Epithelial cell of prostate (primary cell): ENCODE measurements at regions not wholly inside any gene's neighbourhood (a gene's known extent, or its start where the extent isn't known, plus 50 kb on each side); places are given as distances from the start of the nearest gene placed in this dataset.

Source experiments
- DNase-seq: peaks from one replicate; pipeline ENCODE4 v3.0.0-alpha.2; 2011; ENCODE audit warnings: low read depth, low spot score
- H3K27ac ChIP-seq: fragments of 450-650 bp; 2 replicates; pipeline ENCODE4 v1.5.1; 2017; ENCODE audit warnings: mild to moderate bottlenecking

- no peak overlapping the region for H3K27ac ChIP-seq
- no peak for DNase-seq
These were observed 82.1 kb upstream of the RASGRP1 start for GRCh38 chr15:38646716-38647115.

GRCh38 chr15:38647683-38648082 is 83.1 kb upstream of the RASGRP1 start:
- DNase-seq: peak; percentile 16
- peak overlapping the region; percentile 71 for H3K27ac ChIP-seq

GRCh38 chr15:38648121-38648843 is 83.7 kb upstream of the RASGRP1 start:
- DNase-seq: peak; percentile 83
- H3K27ac ChIP-seq: peak overlapping the region; percentile 71

GRCh38 chr15:38650384-38650783 is 85.8 kb upstream of the RASGRP1 start:
- no peak for DNase-seq
- no peak overlapping the region for H3K27ac ChIP-seq

GRCh38 chr15:38650936-38651327 is 86.3 kb upstream of the RASGRP1 start:
- no peak overlapping the region for H3K27ac ChIP-seq
- no peak for DNase-seq

- DNase-seq: no peak
- H3K27ac ChIP-seq: peak overlapping the region; percentile 5
These were observed 86.9 kb upstream of the RASGRP1 start for GRCh38 chr15:38651328-38652038.

- H3K27ac ChIP-seq: no peak overlapping the region
- no peak for DNase-seq
These were observed 87.7 kb upstream of the RASGRP1 start for GRCh38 chr15:38652183-38652794.

- no peak for DNase-seq
- no peak overlapping the region for H3K27ac ChIP-seq
These were observed 88.4 kb upstream of the RASGRP1 start for GRCh38 chr15:38652998-38653397.

GRCh38 chr15:38658431-38658830 is 93.8 kb upstream of the RASGRP1 start:
- H3K27ac ChIP-seq: no peak overlapping the region
- DNase-seq: no peak

- DNase-seq: no peak
- H3K27ac ChIP-seq: no peak overlapping the region
These were observed 96.1 kb upstream of the RASGRP1 start for GRCh38 chr15:38660738-38661137.

GRCh38 chr15:38662033-38662802 is 97.6 kb upstream of the RASGRP1 start:
- no peak for DNase-seq
- no peak overlapping the region for H3K27ac ChIP-seq

- no peak overlapping the region for H3K27ac ChIP-seq
- no peak for DNase-seq
These were observed 98.2 kb upstream of the RASGRP1 start for GRCh38 chr15:38662805-38663204.

GRCh38 chr15:38665586-38666305 is 101.1 kb upstream of the RASGRP1 start:
- DNase-seq: no peak
- H3K27ac ChIP-seq: no peak overlapping the region

GRCh38 chr15:38666865-38667510 is 102.4 kb upstream of the RASGRP1 start:
- no peak for DNase-seq
- H3K27ac ChIP-seq: no peak overlapping the region

GRCh38 chr15:38667890-38668850 is 103.6 kb upstream of the RASGRP1 start:
- DNase-seq: no peak
- H3K27ac ChIP-seq: no peak overlapping the region

GRCh38 chr15:38668898-38669391 is 104.3 kb upstream of the RASGRP1 start:
- H3K27ac ChIP-seq: no peak overlapping the region
- DNase-seq: no peak

- DNase-seq: no peak
- no peak overlapping the region for H3K27ac ChIP-seq
These were observed 105.8 kb upstream of the RASGRP1 start for GRCh38 chr15:38670128-38671005.
